Cardiac fibroblast (primary cell): ENCODE measurements at regions not wholly inside any gene's neighbourhood (a gene's known extent, or its start where the extent isn't known, plus 50 kb on each side); places are given as distances from the start of the nearest gene placed in this dataset.

Experiments
- DNase-seq, 2 donors: peaks; one replicate each; pipeline versions ENCODE4 v3.0.0 to v3.0.0-alpha.2; 2010; ENCODE audit warnings: low read depth in 2 of 2
- H3K4me3 ChIP-seq, 2 donors: replicated peaks in 1 of 2; 1 replicate in 1 of 2; 2 replicates in 1 of 2; pipeline ENCODE4 v1.5.1; 2011; ENCODE audit warnings: low read depth in 2 of 2, low read length in 2 of 2, mild to moderate bottlenecking in 2 of 2, moderate library complexity in 1 of 2
- CTCF ChIP-seq: IDR thresholded peaks from one replicate; pipeline ENCODE4 v1.5.1; 2011; ENCODE audit warnings: low read depth, mild to moderate bottlenecking, low read length, inconsistent platforms

- H3K4me3 ChIP-seq: no peak overlapping the region
- no peak for DNase-seq
- no peak for TF ChIP-seq CTCF
Measured at GRCh38 chr13:109959903-109960302, 173.5 kb upstream of the IRS2 start.

DNA sequence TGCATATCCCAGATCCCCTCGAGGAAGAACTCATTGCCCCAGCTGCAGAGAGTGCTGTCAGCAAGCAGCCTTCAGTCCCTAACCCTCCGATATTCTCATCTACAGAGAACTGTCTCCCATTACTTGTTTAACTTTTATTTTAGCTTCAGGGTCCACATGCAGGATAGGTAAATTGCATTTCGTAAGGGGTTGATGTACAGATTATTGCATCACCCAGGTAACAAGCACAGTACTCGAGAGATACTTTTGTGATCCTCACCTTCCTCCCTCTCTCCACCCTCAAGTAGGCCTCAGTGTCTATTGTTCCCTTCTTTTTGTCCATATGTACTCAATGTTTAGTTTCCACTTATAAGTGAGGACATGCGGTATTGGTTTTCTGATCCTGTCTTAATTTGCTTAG is 171.5 kb upstream of the IRS2 start:
- no peak for TF ChIP-seq CTCF
- no peak overlapping the region for H3K4me3 ChIP-seq
- no peak for DNase-seq

DNA sequence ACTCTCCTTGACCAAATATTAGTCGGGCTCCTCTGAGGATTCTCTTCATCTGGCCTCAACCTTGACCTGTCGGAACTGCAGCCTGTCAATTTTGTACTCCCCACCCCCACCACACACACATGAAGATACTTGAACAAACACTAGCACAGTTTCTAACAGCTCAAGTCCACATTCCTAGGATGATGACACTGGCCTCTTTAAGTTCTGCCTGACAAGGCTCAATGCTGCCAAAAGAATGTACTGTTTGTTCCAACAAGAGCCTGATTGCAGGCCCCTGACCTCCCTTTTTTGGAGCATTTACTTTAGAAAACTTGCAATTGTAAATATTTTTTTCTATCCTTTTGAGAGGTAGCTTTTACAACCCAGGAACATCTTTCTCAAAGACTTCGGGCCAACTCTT is 169.2 kb upstream of the IRS2 start:
- DNase-seq: peak; percentile 58 to 79
- H3K4me3 ChIP-seq: no peak overlapping the region
- TF ChIP-seq CTCF: no peak

- no peak for DNase-seq
- no peak overlapping the region for H3K4me3 ChIP-seq
- no peak for TF ChIP-seq CTCF
Measured at GRCh38 chr13:109954441-109954840, 168.1 kb upstream of the IRS2 start.

- no peak for TF ChIP-seq CTCF
- no peak for DNase-seq
- no peak overlapping the region for H3K4me3 ChIP-seq
Measured at GRCh38 chr13:109951491-109951890, 165.1 kb upstream of the IRS2 start.

- no peak for TF ChIP-seq CTCF
- no peak overlapping the region for H3K4me3 ChIP-seq
- DNase-seq: no peak
Measured at GRCh38 chr13:109949397-109949796, 163.0 kb upstream of the IRS2 start.

GRCh38 chr13:109947006-109947405 is 160.6 kb upstream of the IRS2 start:
- no peak overlapping the region for H3K4me3 ChIP-seq
- TF ChIP-seq CTCF: no peak
- no peak for DNase-seq
